HG03342 (cell line): ENCODE measurements at regions not wholly inside any gene's neighbourhood (a gene's known extent, or its start where the extent isn't known, plus 50 kb on each side); places are given as distances from the start of the nearest gene placed in this dataset.

Experiments used
- ATAC-seq: cut with Tn5 transposase; IDR thresholded peaks from one replicate; pipeline ENCODE4 v1.9.1; 2021; ENCODE audit warnings: mild to moderate bottlenecking, moderate library complexity; ENCODE audit not compliant: unreplicated experiment

- ATAC-seq = no peak
Measured at GRCh38 chr1:106178791-106179190, 877.7 kb upstream of the PRMT6 start.

- no peak for ATAC-seq
Measured at GRCh38 chr1:106181866-106182265, 874.6 kb upstream of the PRMT6 start.

GRCh38 chr1:106185089-106185488 is 871.4 kb upstream of the PRMT6 start:
- no peak for ATAC-seq

- no peak for ATAC-seq
Measured at GRCh38 chr1:106189780-106190179, 866.7 kb upstream of the PRMT6 start.

- ATAC-seq = no peak
Measured at GRCh38 chr1:106194206-106194605, 862.3 kb upstream of the PRMT6 start.

- ATAC-seq = no peak
Measured at GRCh38 chr1:106200711-106201110, 855.8 kb upstream of the PRMT6 start.

- ATAC-seq = no peak
Measured at GRCh38 chr1:106207185-106207584, 849.3 kb upstream of the PRMT6 start.

- ATAC-seq = no peak
Measured at GRCh38 chr1:106217765-106218164, 838.7 kb upstream of the PRMT6 start.

- no peak for ATAC-seq
Measured at GRCh38 chr1:106222403-106222802, 834.1 kb upstream of the PRMT6 start.

GRCh38 chr1:106223213-106223612 is 833.3 kb upstream of the PRMT6 start:
- ATAC-seq = no peak

- no peak for ATAC-seq
Measured at GRCh38 chr1:106224426-106224825, 832.0 kb upstream of the PRMT6 start.

- no peak for ATAC-seq
Measured at GRCh38 chr1:106225403-106225802, 831.1 kb upstream of the PRMT6 start.

GRCh38 chr1:106226550-106226949 is 829.9 kb upstream of the PRMT6 start:
- ATAC-seq = no peak

GRCh38 chr1:106232128-106232527 is 824.3 kb upstream of the PRMT6 start:
- ATAC-seq = no peak

- ATAC-seq = no peak
Measured at GRCh38 chr1:106233511-106233910, 823.0 kb upstream of the PRMT6 start.

GRCh38 chr1:106249365-106249764 is 807.1 kb upstream of the PRMT6 start:
- no peak for ATAC-seq

- no peak for ATAC-seq
Measured at GRCh38 chr1:106249810-106250209, 806.7 kb upstream of the PRMT6 start.

- no peak for ATAC-seq
Measured at GRCh38 chr1:106254748-106255147, 801.7 kb upstream of the PRMT6 start.

- no peak for ATAC-seq
Measured at GRCh38 chr1:106266786-106267185, 789.7 kb upstream of the PRMT6 start.

- ATAC-seq = no peak
Measured at GRCh38 chr1:106268070-106268469, 788.4 kb upstream of the PRMT6 start.

- ATAC-seq = no peak
Measured at GRCh38 chr1:106276871-106277270, 779.6 kb upstream of the PRMT6 start.

GRCh38 chr1:106277786-106278185 is 778.7 kb upstream of the PRMT6 start:
- ATAC-seq = no peak

- ATAC-seq = no peak
Measured at GRCh38 chr1:106278716-106279115, 777.8 kb upstream of the PRMT6 start.
